HepG2 (cell line): ENCODE measurements at regions not wholly inside any gene's neighbourhood (a gene's known extent, or its start where the extent isn't known, plus 50 kb on each side); places are given as distances from the start of the nearest gene placed in this dataset.

ENCODE experiments used
- ATAC-seq: fragments of 200-7000 bp; cut with Tn5 transposase; 3 replicates; pipeline ENCODE4 v1.9.1; 2020; ENCODE audit warnings: mild to moderate bottlenecking, moderate library complexity
- BruUV-seq: library from RNA; stranded (reverse); fragments of 400-500 nt; replicated peaks from 2 replicates; lab custom pipeline; 2021; lab: Mats Ljungman, UMichigan
- CTCF ChIA-PET: fragments of 300-600 bp; formaldehyde crosslinking; extraction: SDS; loops from one replicate; lab custom pipeline; 2021; ENCODE audit warnings: low total read pairs, inconsistent platforms, low intra/inter-chr PET ratio; lab: Yijun Ruan, JAX
- POLR2A ChIA-PET: fragments of 350-600 bp; sonication (Branson Sonifier 250); formaldehyde crosslinking; loops from one replicate; lab custom pipeline; 2020; ENCODE audit warnings: antibody characterized with exemption, inconsistent platforms; lab: Yijun Ruan, JAX
- DNase-seq: peaks from one replicate; pipeline ENCODE4 v3.0.0-alpha.2; 2015; ENCODE audit warnings: low spot score
- FAIRE-seq: peaks from 3 replicates; lab custom pipeline; 2011; peaks lifted over from hg19 to GRCh38; lab: Jason Lieb, UNC
- H2AFZ ChIP-seq: one replicate; pipeline ENCODE4 v1.6.1; 2011; ENCODE audit warnings: low read length, inconsistent platforms
- H3K27ac ChIP-seq: fragments of 300-600 bp; 3 replicates; pipeline ENCODE4 v1.8.0; 2011; ENCODE audit warnings: mixed run types, mild to moderate bottlenecking, mixed read lengths, low read length, inconsistent platforms; ENCODE audit not compliant: insufficient read depth; ENCODE audit errors: extremely low read length
- H3K27me3 ChIP-seq, 2 experiments: fragments of 200-600 bp in 1 of 2; 2 replicates in 1 of 2; 3 replicates in 1 of 2; pipeline versions ENCODE4 v1.6.0 to v1.8.0; 2011; ENCODE audit warnings: low read length in 2 of 2, mild to moderate bottlenecking in 2 of 2, moderate library complexity in 2 of 2, inconsistent platforms in 1 of 2; ENCODE audit not compliant: insufficient read depth in 2 of 2, control insufficient read depth in 1 of 2
- H3K36me3 ChIP-seq, 2 experiments: fragments of 200-600 bp in 1 of 2; replicated peaks in 1 of 2; 2 replicates in 1 of 2; 3 replicates in 1 of 2; pipeline versions ENCODE4 v1.5.1 to v1.8.0; 2011; ENCODE audit warnings: low read length in 2 of 2, inconsistent platforms in 1 of 2; ENCODE audit not compliant: insufficient read depth in 2 of 2, control insufficient read depth in 1 of 2
- H3K4me1 ChIP-seq: 2 replicates; pipeline ENCODE4 v1.5.1; 2012; ENCODE audit warnings: low read length, inconsistent platforms; ENCODE audit not compliant: insufficient read depth
- H3K4me2 ChIP-seq: 2 replicates; pipeline ENCODE4 v1.6.0; 2011; ENCODE audit warnings: low read depth, low read length, inconsistent platforms
- H3K4me3 ChIP-seq, 3 experiments: fragments of 200-600 bp in 1 of 3; sonication (generic), shearing (Covaris generic) in 1 of 3; replicated peaks in 1 of 3; 2 replicates each; pipeline ENCODE4 v1.5.1; 2011 to 2016; ENCODE audit warnings: low read length in 3 of 3, inconsistent platforms in 2 of 3, low read depth in 2 of 3, mild to moderate bottlenecking in 2 of 3, control low read depth in 1 of 3, mixed read lengths in 1 of 3; ENCODE audit not compliant: insufficient read depth in 1 of 3
- H3K79me2 ChIP-seq: one replicate; pipeline ENCODE4 v1.6.1; 2011; ENCODE audit warnings: low read length, inconsistent platforms; ENCODE audit not compliant: insufficient read depth
- H3K9ac ChIP-seq: 2 replicates; pipeline ENCODE4 v1.6.0; 2011; ENCODE audit warnings: mild to moderate bottlenecking, low read depth, low read length, inconsistent platforms; ENCODE audit not compliant: insufficient read depth
- H3K9me3 ChIP-seq: 2 replicates; pipeline ENCODE4 v1.5.1; 2012; ENCODE audit warnings: mild to moderate bottlenecking, low read length
- H4K20me1 ChIP-seq: 2 replicates; pipeline ENCODE4 v1.6.0; 2011; ENCODE audit warnings: inconsistent platforms, mild to moderate bottlenecking, low read length, moderate library complexity; ENCODE audit not compliant: insufficient read depth
- ASH2L ChIP-seq: fragments of 300-600, 200-600 bp; sonication (generic); IDR thresholded peaks from 2 replicates; pipeline ENCODE4 v1.7.0; 2017; ENCODE audit warnings: low read depth, mild to moderate bottlenecking, moderate library complexity, mixed read lengths, low read length; ENCODE audit not compliant: insufficient read length
- CREB1 ChIP-seq, 2 experiments: fragments of 450-650 bp in 1 of 2; IDR thresholded peaks; 2 replicates each; pipeline ENCODE4 v1.6.1; 2016 to 2017; ENCODE audit warnings: control low read depth in 1 of 2, mild to moderate bottlenecking in 1 of 2, missing compliant biosample characterization in 1 of 2, missing genetic modification characterization in 1 of 2
- ELF3 ChIP-seq: IDR thresholded peaks from 2 replicates; pipeline ENCODE4 v1.6.1; 2016; ENCODE audit warnings: missing genetic modification reagents, missing compliant biosample characterization
- GLMP ChIP-seq: sonication (generic); formaldehyde crosslinking; IDR thresholded peaks from 2 replicates; pipeline ENCODE4 v1.9.0; 2021; ENCODE audit warnings: missing genetic modification reagents, mild to moderate bottlenecking, borderline replicate concordance
- GMEB1 ChIP-seq: sonication (generic); formaldehyde crosslinking; IDR thresholded peaks from 2 replicates; pipeline ENCODE4 v1.5.1; 2020; ENCODE audit warnings: missing genetic modification reagents, mild to moderate bottlenecking, borderline replicate concordance
- KDM3A ChIP-seq: IDR thresholded peaks from 2 replicates; pipeline ENCODE4 v1.6.1; 2018; ENCODE audit warnings: low read depth, missing compliant biosample characterization
- SKI ChIP-seq: fragments of 450-650 bp; IDR thresholded peaks from one replicate; pipeline ENCODE4 v1.6.1; 2018; ENCODE audit warnings: mild to moderate bottlenecking; ENCODE audit not compliant: partially characterized antibody
- ZBTB8A ChIP-seq: sonication (generic); formaldehyde crosslinking; IDR thresholded peaks from 2 replicates; pipeline ENCODE4 v1.4.0; 2020; ENCODE audit warnings: mild to moderate bottlenecking, low read depth, missing genetic modification reagents, borderline replicate concordance
- ZNF275 ChIP-seq: sonication (generic); formaldehyde crosslinking; IDR thresholded peaks from 2 replicates; pipeline ENCODE4 v1.8.0; 2022; ENCODE audit warnings: missing genetic modification reagents, mild to moderate bottlenecking, inconsistent platforms, borderline replicate concordance
- ZNF557 ChIP-seq: sonication (generic); formaldehyde crosslinking; IDR thresholded peaks from 2 replicates; pipeline ENCODE4 v1.4.0; 2020; ENCODE audit warnings: missing genetic modification reagents
- ZNF710 ChIP-seq: sonication (generic); formaldehyde crosslinking; IDR thresholded peaks from 2 replicates; pipeline ENCODE4 v1.5.0; 2020; ENCODE audit warnings: mild to moderate bottlenecking, missing genetic modification reagents, borderline replicate concordance
- ZNF773 ChIP-seq: sonication (generic); formaldehyde crosslinking; IDR thresholded peaks from 2 replicates; pipeline ENCODE4 v1.4.0; 2020; ENCODE audit warnings: missing genetic modification reagents, borderline replicate concordance
- WGBS: methylation state at CpG from one replicate; pipeline ENCODE4 v1.1.6; 2017; ENCODE audit warnings: low lambda C conversion rate; 5-methylcytosine and 5-hydroxymethylcytosine counted together
- in situ Hi-C: cut with HindIII; loops from 2 replicates; pipeline ENCODE4 v1.10.0; 2017; ENCODE audit warnings: low pct_unique_long_range_greater_than_20kb; ENCODE audit not compliant: extremely low pct_ligation_motif_present
- intact Hi-C: fragments of 100-400 bp; cut with micrococcal nuclease; formaldehyde crosslinking; loops from one replicate; pipeline ENCODE4 v1.10.0; 2022; ENCODE audit not compliant: unreplicated experiment

- intact Hi-C loops (no loop called here), in situ Hi-C loops (no loop called here)
- Histone ChIP-seq H3K27me3 (no peaks in the 10 kb centered on the region), H4K20me1 (no peaks in the 10 kb centered on the region), H3K4me2 (no peak overlapping the region), H2AFZ (no peak overlapping the region), H3K27ac (no peak overlapping the region), H3K4me3 (no peak overlapping the region), H3K9ac (no peak overlapping the region), H3K79me2 (no peaks in the 10 kb centered on the region), H3K4me1 (peaks cover 7% of the 10 kb centered on the region; the same call in 1 of the 2 replicates), H3K36me3 (no peaks in the 10 kb centered on the region), H3K9me3 (no peaks in the 10 kb centered on the region)
- FAIRE-seq (no peak), DNase-seq (no peak), ATAC-seq (peak; percentile 65)
- CTCF ChIA-PET, result no interaction called here
- TF ChIP-seq ZNF773 (CRISPR knock-in tag) (no peak), ELF3 (CRISPR knock-in tag) (no peak)
- POLR2A ChIA-PET, result no interaction called here
- no TSS peak for BruUV-seq
- WGBS, result 28% methylated on average over 3 of the region's 3 CpGs
Measured at GRCh38 chr5:135662683-135663082, 83.9 kb upstream of the CXCL14 start.

- no TSS peak for BruUV-seq
- FAIRE-seq (no peak), ATAC-seq (no peak), DNase-seq (no peak)
- POLR2A ChIA-PET, result no interaction called here
- intact Hi-C loops, result no loop called here
- in situ Hi-C loops, result no loop called here
- Histone ChIP-seq H2AFZ (no peak overlapping the region), H3K4me3 (no peak overlapping the region), H3K9ac (no peak overlapping the region), H3K79me2 (no peaks in the 10 kb centered on the region), H3K27me3 (no peaks in the 10 kb centered on the region), H3K27ac (no peak overlapping the region), H3K4me1 (peaks cover 1% of the 10 kb centered on the region; the same call in 1 of the 2 replicates), H3K4me2 (no peak overlapping the region), H4K20me1 (no peaks in the 10 kb centered on the region), H3K36me3 (no peaks in the 10 kb centered on the region), H3K9me3 (no peaks in the 10 kb centered on the region)
- 8% methylated on average over 3 of the region's 3 CpGs for WGBS
- CTCF ChIA-PET, result no interaction called here
- no peak for TF ChIP-seq ZNF710 (CRISPR knock-in tag)
- TF ChIP-seq ASH2L, result no peak
- TF ChIP-seq ZBTB8A (CRISPR knock-in tag), result no peak
- no peak for TF ChIP-seq GMEB1 (CRISPR knock-in tag)
- TF ChIP-seq ZNF557 (CRISPR knock-in tag), result no peak
- no peak for TF ChIP-seq GLMP (CRISPR knock-in tag)
- TF ChIP-seq SKI, result no peak
- TF ChIP-seq KDM3A (CRISPR knock-in tag), result no peak
- no peak for TF ChIP-seq CREB1 (IDR thresholded peaks at IDR 0.05)
- no peak for TF ChIP-seq CREB1 (CRISPR knock-in tag; IDR thresholded peaks at IDR 0.05)
- TF ChIP-seq ZNF275 (CRISPR knock-in tag), result no peak
Measured at GRCh38 chr5:135662061-135662481, 83.3 kb upstream of the CXCL14 start.
